Caki2 (cell line): ENCODE measurements at regions not wholly inside any gene's neighbourhood (a gene's known extent, or its start where the extent isn't known, plus 50 kb on each side); places are given as distances from the start of the nearest gene placed in this dataset.
"Not testable (repeated sequence)": the region's sequence is repeated elsewhere in the genome, so short reads cannot be mapped to it uniquely, and the experiment has no call there.

ENCODE experiments used
- DNase-seq: peaks from one replicate; pipeline ENCODE4 v3.0.0-alpha.2; 2015; ENCODE audit warnings: low read depth
- in situ Hi-C: cut with HindIII; loops from 2 replicates; pipeline ENCODE4 v1.10.0; 2016; ENCODE audit warnings: low sequenced_read_pairs, low pct_unique_long_range_greater_than_20kb, mixed read lengths

DNA sequence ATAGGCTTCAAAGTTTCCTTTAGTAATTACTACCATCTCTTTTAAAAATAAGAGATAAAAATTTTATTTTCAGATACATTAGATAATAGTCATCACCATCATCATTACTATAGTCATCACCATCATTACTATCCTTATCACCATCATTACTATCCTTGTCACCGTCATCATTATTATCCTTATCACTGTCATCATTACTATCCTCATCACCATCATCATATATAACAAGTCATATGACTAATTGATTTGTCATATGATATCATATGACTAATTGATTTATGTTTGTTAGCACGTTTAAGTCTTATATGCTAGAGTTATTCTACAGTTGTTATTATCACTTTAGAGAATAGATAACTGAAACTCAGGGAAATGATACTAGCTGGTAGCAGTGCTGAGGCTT is 382.1 kb upstream of the CDH18 start:
- in situ Hi-C loops, result no loop called here
- no peak for DNase-seq

DNA sequence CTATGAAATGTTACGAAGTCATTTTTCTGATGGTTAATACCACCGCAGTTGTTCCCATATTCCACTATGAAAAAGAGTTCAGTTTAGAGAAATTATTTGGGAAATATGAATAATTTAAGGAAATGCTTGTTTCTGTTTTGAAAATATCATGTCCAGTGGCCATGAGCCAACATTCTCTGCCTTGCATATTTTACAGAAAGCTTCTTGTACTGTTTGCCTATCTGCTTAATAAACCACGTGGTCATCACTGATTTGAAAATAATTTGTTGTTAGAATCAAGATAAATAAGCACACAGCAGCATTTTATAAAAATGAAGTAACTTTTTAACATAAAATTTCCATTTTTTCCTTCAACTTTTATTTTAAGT is 381.5 kb upstream of the CDH18 start:
- in situ Hi-C loops, result no loop called here
- no peak for DNase-seq

DNA sequence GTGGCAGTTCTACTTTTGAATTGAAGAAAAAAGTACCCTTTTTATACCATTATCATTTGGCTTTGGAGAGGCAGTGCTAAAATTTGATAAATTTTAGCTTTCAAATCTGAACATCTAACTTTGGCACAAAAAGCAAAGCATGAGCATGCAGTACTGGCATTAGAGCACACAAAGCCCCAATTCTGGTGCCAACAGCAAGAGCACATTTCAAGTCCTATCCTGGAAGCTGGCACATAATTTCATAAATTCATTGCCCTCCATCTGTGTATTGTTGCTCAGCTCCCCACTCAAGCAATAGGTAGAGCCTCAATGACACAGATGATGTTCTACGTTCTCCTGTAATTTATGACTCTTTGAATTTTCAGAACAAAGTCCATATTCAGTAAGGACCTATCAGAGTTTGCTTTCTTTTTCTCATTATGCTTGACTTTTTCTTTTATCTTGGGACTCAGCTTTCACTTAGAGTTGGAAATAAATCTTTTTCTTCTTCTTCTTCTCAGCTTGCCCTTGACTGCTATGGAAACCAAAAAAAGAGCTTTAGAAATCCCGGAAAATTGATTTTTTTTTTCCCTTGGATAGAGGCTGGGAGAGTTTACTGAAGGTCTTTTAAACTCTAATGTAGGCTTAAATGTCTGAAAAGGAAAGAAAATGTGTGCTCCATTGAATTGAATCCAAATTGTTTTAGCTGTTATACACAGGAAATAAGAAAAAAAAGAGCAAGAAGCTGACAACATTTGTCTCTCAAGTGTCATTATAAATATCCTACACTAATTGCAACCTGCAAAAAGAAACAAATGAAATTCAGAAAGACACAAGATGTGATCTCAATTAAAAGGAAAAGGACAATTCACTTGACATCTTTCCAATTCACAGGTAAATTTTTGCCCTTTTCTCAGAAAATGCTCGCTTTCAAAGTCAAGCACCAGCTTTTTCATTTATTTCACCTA is 380.8 kb upstream of the CDH18 start:
- in situ Hi-C loops, result no loop called here
- DNase-seq, result no peak

DNA sequence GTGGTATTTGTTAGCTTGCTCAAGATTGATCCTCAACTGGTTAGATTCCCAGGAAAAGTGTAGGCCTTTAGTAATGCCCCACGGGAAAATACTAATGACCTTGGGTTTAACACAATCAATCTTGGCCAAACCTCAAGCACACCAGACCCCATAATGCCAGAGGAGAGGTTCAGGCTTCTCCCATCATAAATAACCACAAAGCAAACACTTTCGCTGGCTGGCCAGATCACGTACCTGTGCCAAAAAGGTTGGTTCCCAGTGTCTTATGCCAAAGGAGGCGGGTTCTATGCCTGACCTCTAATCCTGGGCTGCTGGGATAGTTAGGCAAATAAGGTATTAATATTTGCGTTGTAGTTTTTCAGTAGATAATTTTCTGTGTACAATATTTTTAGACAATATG is 379.2 kb upstream of the CDH18 start:
- in situ Hi-C loops, result no loop called here
- DNase-seq, result no peak

DNA sequence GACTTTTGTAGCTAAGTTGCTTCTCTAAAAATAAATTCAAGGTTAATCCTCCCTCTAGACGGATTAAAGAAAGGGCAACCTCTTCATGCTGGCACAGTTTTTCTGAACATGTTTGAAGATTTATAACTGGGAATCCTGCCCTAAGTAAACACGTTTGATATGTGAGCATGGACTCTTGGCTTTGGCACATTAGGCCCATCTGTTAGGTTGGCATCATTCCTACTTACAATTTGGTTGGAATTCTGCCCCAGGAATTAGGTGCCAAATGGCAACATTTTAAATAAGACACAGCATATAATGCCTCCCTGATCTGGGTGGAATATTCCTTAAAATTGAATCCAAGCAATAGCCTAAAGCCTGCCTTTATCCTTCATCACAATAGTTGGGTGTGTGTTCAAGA is 372.3 kb upstream of the CDH18 start:
- in situ Hi-C loops, result no loop called here
- no peak for DNase-seq

DNA sequence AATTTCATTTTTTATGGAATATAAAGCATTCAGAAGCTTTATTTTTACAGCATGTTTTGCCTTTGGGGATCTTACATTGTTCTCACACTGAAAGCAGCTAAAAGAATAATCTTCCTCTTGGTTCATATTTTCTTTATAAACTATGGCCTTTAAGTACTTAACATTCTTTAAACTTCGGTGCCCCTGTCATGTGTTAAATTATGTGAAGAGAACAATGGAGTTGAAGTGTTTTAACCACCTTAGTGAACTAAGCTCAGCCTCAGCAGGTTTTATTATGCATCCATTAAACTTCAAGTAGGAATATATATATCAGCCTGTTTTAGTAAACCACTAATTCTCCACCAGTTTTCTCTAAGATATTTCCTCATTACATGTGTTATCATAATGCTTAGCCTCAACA is 371.4 kb upstream of the CDH18 start:
- DNase-seq, result no peak
- in situ Hi-C loops, result no loop called here

DNA sequence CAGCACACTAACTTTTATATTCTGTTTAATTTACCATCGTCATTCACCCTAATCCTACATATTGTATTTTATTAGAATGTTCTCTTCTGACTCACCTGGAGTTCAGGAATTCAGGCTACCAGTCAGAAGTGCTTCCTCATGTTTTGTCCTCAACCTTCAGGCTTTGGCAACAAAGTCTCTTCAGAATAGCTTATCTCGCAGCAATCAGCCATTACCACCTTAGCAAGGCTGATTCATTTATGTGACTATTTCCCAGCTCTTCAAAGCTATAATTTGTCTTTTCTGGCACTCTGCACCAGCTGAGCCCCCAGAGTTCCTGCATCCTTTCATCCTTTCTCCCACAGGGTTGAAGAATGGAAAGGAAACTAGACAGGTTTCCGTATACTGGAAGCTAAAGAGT is 365.5 kb upstream of the CDH18 start:
- no peak for DNase-seq
- in situ Hi-C loops, result no loop called here

DNA sequence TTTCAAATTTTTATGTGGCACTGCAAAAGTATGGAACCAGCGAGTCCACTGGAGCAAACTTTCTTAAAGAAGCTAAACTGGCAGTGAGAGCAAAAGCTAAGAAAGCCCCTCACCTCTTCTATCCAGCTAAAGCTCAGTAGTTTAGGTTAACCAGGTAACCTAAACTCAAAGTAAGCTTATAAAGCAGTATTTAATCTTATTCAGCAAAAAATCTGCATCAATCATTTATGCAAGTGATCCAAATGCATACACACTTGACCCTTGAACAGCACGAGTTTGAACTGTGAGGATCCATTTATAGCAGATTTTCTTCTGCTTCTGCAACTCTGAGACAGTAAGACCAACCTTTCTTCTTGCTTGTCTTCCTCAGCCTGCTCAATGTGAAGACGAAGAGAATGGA is 363.8 kb upstream of the CDH18 start:
- no peak for DNase-seq
- in situ Hi-C loops, result no loop called here

DNA sequence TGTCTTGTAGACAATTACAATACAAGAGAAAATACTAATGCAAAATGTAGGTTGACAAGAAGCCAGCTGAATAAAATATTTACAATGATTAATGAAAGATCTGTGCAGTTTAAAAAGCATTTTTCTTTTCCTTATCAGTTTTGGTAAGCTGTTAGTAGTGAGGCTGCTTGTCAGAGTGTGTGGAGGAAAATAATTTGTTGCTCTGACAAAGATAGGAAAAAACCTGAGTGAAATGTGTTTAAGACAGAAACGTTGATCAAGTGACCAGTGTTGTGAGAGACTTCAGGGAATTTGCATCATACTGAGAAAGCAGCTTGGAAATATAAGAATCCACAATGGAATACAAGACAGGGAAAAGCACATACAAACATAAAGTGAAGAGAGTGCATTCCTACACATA is 360.3 kb upstream of the CDH18 start:
- DNase-seq, result no peak
- in situ Hi-C loops, result no loop called here

DNA sequence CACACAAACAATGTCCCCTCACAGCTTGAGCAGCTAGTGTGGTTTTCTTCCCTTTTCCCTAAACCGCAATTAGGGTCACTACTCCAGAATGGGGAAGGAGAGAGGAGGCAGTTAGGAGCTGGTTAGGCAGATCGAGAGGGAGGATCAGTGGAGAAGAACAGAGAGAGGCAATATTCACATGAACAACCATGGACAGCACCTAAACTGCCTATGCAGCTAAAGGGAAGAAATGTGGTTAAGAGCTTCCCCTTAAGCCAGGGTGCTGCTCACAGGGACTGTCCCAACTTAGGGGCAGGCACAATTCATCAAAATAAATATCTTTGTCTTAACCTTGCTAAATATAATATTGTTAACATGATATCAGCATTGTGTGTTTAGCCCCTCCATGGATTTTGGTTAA is 359.3 kb upstream of the CDH18 start:
- no peak for DNase-seq
- in situ Hi-C loops, result no loop called here

DNA sequence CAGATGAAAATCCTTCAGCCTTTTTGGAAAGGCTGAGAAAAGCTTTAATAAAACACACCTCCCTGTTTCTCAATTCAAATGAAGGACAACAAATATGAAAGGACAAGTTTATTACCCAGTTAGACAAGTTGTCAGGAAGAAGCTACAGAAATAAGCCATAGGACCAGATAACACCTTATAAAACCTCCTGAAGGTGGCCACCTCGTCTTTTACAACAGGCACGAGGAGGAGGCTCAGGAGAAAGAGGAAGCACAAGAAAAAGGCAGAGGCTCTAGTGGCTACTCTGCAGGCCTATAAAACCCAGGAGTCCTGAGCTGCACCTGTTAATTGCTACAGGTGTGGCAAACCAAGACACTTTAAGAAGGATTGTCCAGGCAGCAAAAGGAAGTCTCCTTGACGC is 352.1 kb upstream of the CDH18 start:
- DNase-seq, result no peak
- in situ Hi-C loops, result no loop called here

DNA sequence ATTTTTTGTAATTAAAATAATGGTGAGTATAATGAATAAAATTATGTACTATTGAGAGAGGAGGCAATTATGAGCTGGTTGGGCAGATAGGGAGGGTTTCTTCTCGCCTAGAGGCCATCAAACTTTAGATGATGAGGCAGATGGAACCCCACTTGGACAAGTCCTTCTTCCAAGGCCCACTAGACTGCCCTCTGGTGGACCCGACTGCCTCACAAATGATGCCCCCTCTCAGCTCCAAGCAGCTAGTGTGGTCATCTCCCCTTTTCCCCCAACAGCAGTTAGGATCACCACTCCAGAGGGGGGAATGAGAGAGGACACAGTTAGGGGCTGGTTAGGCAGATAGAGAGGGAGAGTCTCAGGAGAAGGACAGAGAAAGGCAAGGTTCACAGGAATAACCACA is 348.0 kb upstream of the CDH18 start:
- DNase-seq, result no peak
- in situ Hi-C loops, result no loop called here

DNA sequence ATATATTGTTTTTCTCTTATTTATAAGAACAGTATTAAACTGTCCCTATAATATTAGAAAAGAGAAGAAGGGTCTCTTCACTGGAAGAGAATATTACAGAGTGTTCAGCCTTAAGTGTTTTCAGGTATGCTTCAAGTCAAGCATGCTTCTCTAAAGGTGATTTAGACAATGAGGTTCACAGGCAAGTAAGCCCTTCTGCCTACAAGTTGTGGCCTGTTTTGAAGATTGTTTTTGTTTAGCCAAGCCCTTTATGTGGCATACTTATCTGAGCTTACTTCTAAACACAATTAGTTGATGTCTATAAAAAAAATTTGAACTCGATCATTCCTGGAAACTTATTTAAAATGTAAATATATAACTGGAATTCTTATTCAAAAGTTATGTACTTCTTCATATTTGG is 343.8 kb upstream of the CDH18 start:
- DNase-seq, result no peak
- in situ Hi-C loops, result no loop called here

DNA sequence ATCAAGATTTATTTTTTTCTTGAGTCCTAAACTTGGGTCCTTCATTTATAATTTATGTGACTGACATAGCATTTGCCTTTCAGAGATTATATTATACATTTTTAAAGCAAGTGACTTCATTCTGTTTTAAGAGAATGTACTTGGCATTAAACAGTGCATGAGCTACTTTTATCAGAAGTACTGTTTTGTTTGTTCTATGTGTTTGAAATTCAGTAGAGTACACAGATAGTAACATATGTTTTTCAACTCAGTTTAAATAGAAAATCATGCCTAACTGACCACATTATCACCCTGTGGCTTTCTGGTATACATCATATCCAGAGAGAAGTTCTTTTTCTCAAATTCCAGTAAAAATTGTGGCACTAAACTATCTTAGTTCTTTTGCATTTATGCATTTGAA is 335.3 kb upstream of the CDH18 start:
- DNase-seq, result no peak
- in situ Hi-C loops, result no loop called here

DNA sequence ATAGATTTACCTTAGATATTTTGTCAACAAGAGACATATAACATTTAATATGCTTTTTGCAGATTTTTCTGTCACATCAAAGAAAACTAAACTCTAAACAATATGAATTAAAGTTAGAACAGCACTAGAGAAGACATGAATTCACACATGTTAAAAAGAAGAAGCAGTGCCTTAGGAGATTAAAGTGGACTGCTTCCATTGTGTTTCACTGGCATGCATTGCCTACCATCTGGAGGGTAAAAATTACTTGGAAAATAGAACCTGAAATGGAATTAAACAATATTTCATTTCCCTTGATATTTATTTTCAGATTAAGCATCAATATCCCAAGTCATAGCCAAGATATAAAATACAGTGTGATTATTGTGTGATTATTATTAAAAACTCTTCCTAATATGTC is 319.4 kb upstream of the CDH18 start:
- in situ Hi-C loops, result no loop called here
- no peak for DNase-seq

DNA sequence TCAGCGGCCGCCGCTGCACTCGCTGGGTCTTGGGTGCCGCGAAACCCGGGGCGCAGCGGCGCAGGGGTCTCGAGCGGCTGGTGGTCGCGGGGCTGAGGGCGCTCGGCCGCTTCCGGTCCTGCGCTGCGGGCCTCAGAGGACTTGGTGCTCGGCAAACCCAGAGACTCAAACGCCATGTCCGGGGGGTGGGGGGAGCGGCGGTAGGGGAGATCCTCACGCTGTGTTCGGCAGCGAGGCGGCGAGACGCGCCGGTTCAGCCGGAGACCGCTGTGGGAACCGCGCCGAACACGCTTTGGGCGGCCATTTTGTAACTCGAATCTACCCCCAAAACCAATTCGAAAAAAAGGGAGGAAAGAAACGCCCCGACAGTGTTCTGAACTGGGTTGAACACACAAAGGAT is 317.5 kb upstream of the CDH18 start:
- in situ Hi-C loops, result no loop called here
- DNase-seq, result no peak

DNA sequence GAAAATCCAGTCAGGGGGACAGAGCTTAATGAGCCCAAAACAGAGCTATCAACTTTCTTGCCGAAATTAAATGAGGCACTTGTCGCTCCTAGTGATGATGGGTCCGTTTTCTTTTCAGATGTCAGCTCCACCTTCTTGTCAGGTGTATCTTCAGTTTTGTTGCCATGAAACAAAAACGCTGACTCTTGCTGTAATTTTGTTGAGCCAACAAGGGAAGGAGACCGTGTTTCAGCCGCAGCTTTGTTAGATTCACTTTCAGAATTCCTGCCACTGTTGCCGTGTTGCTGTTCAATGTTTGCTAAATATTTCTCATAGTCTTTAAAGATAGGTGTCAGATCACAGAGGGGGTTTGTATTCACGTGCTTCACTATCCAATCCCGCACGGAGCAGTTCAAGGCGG is 316.6 kb upstream of the CDH18 start:
- DNase-seq, in situ Hi-C loops: not testable (repeated sequence)

DNA sequence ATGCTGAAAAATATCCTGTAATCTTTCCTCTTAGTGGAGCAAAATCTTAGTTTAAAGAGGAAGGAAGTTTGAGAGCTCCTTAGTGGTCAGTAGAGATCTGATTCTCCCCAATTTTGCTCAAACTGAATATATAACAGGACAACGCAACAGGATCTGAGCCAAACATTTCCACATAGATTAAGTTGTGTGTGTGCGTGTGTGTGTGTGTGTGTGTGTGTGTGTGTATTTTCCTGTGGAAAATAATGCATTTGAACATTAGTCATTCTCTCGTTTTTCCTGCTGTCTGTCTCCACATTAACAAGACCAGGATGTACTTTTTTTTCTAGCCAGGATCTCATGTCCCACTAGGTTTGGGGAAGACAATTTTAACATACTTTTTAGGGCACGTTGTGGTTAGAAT is 312.1 kb upstream of the CDH18 start:
- in situ Hi-C loops, result no loop called here

DNA sequence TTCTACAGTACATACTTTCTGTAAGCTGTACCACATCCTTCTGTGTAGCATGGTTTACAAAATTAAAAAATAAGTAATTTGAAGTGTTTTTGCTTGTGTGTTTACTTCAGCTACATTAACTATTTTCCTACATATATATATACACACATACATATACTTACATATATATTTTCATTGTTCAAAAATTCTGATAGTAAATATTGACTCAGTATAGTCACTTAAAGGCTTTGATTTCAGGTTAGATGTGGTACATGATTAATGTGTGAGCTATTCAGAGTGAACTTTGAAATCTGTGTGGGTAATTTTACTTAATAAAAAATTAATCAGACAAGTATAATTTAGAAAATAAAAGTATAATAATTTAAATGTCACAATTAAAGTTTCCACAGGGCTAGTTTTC is 306.7 kb upstream of the CDH18 start:
- DNase-seq, result no peak
- in situ Hi-C loops, result no loop called here

More for the DNA sequence above, 312.1 kb upstream of the CDH18 start:
- DNase-seq, result no peak

DNA sequence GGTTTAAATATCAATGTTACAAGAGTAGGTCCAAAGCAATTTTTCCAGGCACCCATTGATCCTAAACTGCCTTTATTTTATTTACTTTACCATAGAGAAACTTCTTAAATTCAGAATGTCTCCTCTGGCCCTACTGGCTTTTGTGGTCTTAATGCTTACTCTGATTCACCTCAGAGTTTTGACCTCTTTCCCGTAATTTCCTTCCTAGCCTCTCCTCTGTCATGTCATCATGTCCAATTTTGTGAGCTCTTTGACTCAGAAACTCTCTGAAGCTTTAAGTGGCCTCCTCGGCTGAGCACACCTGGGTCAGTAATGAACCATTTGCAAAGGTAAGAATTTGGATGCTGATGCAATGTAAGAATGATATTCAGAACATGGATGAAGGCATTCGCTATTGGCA is 303.8 kb upstream of the CDH18 start:
- DNase-seq, result no peak
- in situ Hi-C loops, result no loop called here
